Upper lobe of right lung (tissue), 1 donor: ENCODE measurements at regions not wholly inside any gene's neighbourhood (a gene's known extent, or its start where the extent isn't known, plus 50 kb on each side); places are given as distances from the start of the nearest gene placed in this dataset.

ENCODE experiments used
- ATAC-seq: fragments of 200-7000 bp; cut with Tn5 transposase; one replicate; pipeline ENCODE4 v1.9.1; 2020; ENCODE audit warnings: mild to moderate bottlenecking, moderate library complexity
- DNase-seq: peaks from one replicate; pipeline ENCODE4 v3.0.0-alpha.2; 2020
- H3K27ac ChIP-seq: fragments of 200-600 bp; one replicate; pipeline ENCODE4 v1.8.0; 2022
- H3K27me3 ChIP-seq: fragments of 200-600 bp; one replicate; pipeline ENCODE4 v1.8.0; 2022; ENCODE audit warnings: mild to moderate bottlenecking
- H3K36me3 ChIP-seq: fragments of 200-600 bp; one replicate; pipeline ENCODE4 v1.8.0; 2022
- H3K4me1 ChIP-seq: fragments of 200-600 bp; one replicate; pipeline ENCODE4 v1.8.0; 2022
- H3K4me3 ChIP-seq: fragments of 200-600 bp; one replicate; pipeline ENCODE4 v1.8.0; 2022; ENCODE audit warnings: mild to moderate bottlenecking
- H3K9me3 ChIP-seq: fragments of 200-600 bp; one replicate; pipeline ENCODE4 v1.8.0; 2022
- CTCF ChIP-seq: fragments of 200-600 bp; IDR thresholded peaks from one replicate; pipeline ENCODE4 v1.8.0; 2022; ENCODE audit warnings: antibody characterized with exemption
- intact Hi-C: fragments of 100-400 bp; cut with DNase I; formaldehyde crosslinking; loops from one replicate; pipeline ENCODE4 v1.11.0; 2022
- donor health status: DM: no; HTN: yes; CAD: no; lungs with severe emphysema.

DNA sequence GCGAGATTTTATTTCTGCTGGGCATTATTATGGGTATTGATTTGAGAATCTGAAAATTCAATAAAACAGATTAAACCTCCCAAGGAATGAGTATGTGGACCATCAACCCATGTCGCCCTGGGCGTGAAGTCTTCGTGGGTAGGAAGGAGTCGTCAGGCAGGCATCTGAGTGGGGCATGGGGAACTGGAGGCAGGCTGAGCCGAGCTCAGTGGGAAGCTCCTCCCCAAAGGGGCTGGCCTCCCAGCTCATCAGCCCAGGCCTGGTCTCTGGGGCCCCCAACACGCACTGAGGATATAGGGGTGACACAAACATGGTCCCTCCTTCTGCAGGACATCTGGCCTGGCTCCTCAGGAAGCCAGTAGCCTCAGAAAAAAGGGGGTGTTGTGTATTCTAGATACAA lies 265.2 kb downstream of the TFCP2L1 start:
- no peaks in the 10 kb centered on the region for H3K36me3 ChIP-seq
- intact Hi-C loops: no loop called here

DNA sequence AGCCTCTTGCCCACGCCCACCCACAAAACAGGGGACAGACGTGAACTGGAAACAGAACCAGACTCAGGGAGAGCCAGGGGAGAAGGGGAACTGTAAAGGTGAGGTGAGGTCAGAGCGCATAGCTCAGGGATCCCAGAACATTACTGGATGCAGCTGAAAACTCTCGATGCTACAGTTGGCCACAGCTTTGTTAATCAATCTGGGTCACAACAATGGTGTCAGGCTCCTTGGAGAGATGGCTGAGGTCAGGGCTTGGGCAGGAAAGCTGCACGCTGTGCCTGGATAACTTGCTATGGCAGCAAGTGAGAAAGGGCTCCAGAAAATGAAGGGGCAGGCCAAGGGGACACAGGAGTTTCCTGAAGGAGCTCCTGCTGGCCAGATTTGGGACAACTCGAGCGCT lies 263.3 kb downstream of the TFCP2L1 start:
- H3K36me3 ChIP-seq: no peaks in the 10 kb centered on the region
- ATAC-seq: no peak
- no peak for DNase-seq
- TF ChIP-seq CTCF: no peak
- H3K27ac ChIP-seq: no peak overlapping the region
- H3K9me3 ChIP-seq: no peaks in the 10 kb centered on the region
- no peak overlapping the region for H3K4me3 ChIP-seq
- intact Hi-C loops: no loop called here
- no peaks in the 10 kb centered on the region for H3K4me1 ChIP-seq
- H3K27me3 ChIP-seq: peaks cover 5% of the 10 kb centered on the region

More for the DNA sequence above, 265.2 kb downstream of the TFCP2L1 start:
- TF ChIP-seq CTCF: no peak
- H3K9me3 ChIP-seq: no peaks in the 10 kb centered on the region
- no peaks in the 10 kb centered on the region for H3K4me1 ChIP-seq
- H3K27ac ChIP-seq: no peak overlapping the region
- ATAC-seq: no peak
- H3K4me3 ChIP-seq: no peak overlapping the region
- peaks cover 5% of the 10 kb centered on the region for H3K27me3 ChIP-seq
- no peak for DNase-seq

GRCh38 chr2:121028577-121028976 lies 256.4 kb downstream of the TFCP2L1 start:
- no peak for ATAC-seq

DNA sequence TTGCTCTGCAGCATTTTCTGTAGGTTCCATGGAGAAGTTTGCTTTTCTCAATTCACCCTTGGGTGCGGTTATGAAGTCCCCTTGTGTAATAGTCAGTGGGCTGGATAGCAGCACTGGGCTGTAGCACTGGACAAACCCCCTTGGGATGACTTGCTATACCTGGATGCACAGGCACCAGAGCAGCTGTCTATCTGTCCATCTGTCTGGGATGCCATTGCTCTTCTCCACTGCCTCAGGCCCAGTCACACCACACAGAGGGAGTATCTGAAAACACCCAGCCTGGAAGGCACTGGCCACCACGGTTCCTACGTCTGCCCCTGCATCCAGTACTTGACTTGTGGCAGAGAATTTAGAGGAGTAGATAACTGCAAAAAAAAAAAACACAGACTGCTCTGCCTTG lies 254.5 kb downstream of the TFCP2L1 start:
- Histone ChIP-seq H3K4me3 (no peak overlapping the region), H3K27ac (no peak overlapping the region), H3K27me3 (peaks cover 27% of the 10 kb centered on the region), H3K4me1 (no peaks in the 10 kb centered on the region), H3K36me3 (no peaks in the 10 kb centered on the region), H3K9me3 (no peaks in the 10 kb centered on the region)
- DNase-seq (no peak), ATAC-seq (no peak)
- TF ChIP-seq CTCF: no peak
- intact Hi-C loops: no loop called here

More at GRCh38 chr2:121028577-121028976, 256.4 kb downstream of the TFCP2L1 start:
- intact Hi-C loops: no loop called here
- no peak overlapping the region for H3K27ac ChIP-seq
- H3K4me3 ChIP-seq: no peak overlapping the region
- no peak for TF ChIP-seq CTCF
- no peaks in the 10 kb centered on the region for H3K4me1 ChIP-seq
- DNase-seq: no peak
- peaks cover 23% of the 10 kb centered on the region for H3K27me3 ChIP-seq
- no peaks in the 10 kb centered on the region for H3K36me3 ChIP-seq
- no peaks in the 10 kb centered on the region for H3K9me3 ChIP-seq

- Histone ChIP-seq H3K4me1 (no peaks in the 10 kb centered on the region), H3K36me3 (no peaks in the 10 kb centered on the region), H3K27ac (no peak overlapping the region), H3K27me3 (peaks cover 27% of the 10 kb centered on the region), H3K9me3 (no peaks in the 10 kb centered on the region), H3K4me3 (no peak overlapping the region)
- no peak for TF ChIP-seq CTCF
- intact Hi-C loops: no loop called here
- no peak for DNase-seq
- ATAC-seq: no peak
Measured at GRCh38 chr2:121031568-121032340, 253.2 kb downstream of the TFCP2L1 start.
